ENCODE measurements at regions not wholly inside any gene's neighbourhood (a gene's known extent, or its start where the extent isn't known, plus 50 kb on each side); places are given as distances from the start of the nearest gene placed in this dataset.
A peak's percentile ranks its signal among the peaks of the same experiment; 100 is the strongest.

DNA sequence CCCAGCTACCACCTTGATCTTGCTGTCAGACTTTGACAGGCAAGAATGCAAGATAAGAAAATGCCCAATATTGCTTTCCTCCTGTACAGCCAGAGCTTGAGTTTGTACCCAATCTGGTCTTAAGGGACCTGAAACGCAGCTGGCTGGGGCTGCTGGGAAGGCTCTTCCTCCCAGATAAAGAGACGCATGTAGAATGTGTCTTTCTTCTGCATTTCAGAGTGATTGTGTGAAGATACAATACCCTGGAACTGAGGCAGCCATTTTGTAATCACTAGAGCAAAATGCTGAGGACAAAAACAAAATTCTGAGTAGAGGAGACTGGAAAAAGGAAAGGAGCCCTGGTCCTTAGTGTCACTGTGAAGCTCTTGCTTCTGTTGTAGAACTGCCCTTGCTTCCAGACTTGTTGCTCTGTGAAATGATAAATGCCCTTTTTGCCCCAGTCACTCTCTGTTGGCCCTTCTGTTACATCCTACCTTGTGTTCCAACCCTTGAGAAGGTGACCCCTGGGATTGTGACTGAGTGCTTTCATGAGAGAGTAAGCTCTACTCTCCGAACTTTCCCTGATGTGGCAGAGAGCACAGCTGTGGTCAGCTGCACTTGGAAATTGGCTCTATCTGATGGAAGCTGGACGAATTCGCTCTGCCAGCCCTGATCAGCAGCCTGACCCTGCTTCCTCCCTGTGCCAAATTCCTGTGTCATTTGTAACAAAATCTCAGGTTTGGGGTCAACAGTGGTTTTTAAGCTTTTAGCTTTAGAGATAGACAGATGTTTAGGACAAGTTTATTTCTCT lies 137.4 kb upstream of the RBMS1 start:
- DNase-seq (ENCODE audit: low read depth) = no peak

- no peak for DNase-seq (ENCODE audit: low read depth)
Measured at GRCh38 chr2:160632084-160632975, 138.7 kb upstream of the RBMS1 start.

GRCh38 chr2:160634436-160634835 lies 140.8 kb upstream of the RBMS1 start:
- no peak for DNase-seq (ENCODE audit: low read depth)

DNA sequence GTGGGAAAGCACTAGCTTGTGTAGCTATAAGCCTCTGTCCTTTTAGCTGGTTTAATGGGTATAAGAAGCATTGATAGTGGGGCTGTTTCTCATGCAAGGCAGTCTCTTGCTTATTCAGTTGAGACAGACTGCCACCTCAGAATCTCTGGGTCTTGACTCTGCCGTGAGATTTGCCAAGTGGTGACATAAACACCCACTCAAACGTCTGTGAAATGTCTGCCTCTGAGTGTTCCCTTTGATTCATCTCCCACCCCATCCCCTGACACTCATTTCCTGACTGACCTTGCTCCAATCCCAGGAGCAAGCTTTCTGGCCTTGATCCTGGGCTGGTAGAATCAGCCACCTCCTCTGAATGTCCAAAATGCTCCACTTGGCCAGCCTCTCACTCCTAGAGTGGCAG lies 141.9 kb upstream of the RBMS1 start:
- no peak for DNase-seq (ENCODE audit: low read depth)

DNA sequence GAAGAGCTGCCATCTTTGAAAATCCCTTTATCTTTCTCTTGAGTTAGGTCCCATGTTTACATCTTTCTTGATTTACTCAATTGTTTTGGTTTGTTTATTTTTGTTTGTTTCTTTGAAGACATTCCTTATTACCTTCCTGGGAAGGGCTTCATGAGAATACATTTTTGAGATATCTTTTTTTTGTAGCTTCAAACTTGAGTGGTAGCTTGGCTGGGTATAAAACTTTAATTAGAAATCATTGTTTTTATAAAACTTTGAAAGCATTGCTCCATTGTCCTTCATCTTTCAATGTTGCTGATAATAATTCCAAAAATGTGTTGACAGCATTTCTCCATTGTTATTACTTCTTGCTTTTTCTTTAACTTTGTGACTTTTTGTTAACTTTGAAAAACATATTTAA lies 145.9 kb upstream of the RBMS1 start:
- no peak for DNase-seq (ENCODE audit: low read depth)

DNA sequence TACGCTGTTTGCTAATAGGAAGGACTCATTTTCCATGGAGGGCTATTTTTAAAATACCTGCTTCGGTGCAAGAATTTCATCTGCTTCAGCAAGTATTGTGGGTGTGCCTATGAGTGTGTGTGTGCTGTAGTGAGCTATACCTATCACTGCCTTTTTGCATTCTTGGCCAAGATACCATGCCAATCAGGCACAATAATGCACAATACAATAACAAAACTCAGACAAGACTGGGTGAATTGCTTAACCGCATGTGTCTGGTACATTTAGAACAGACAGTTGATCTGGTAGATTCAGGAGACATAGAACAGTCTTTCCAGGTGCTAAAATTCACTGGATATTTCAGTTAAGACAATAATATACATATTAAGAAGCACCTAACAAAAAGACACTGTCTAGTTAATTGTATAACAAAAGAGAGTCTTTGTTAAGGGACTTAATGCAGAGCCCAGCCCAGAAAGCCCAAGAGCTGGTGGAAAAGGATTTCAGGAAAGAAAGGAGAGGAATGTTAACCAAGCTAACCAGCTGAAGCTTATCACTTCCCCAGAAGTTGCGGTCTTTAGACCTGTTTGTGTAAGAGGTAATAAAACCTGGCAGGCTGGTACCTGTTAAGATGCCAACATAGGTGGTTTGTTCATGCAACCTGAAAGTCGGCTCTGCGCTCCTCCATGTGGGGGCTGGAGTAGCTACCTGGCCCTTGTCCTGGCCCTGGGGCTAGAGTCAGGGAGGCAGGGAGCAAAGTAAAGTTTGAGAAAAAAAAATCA lies 153.3 kb upstream of the RBMS1 start:
- no peak for DNase-seq (ENCODE audit: low read depth)

- no peak for DNase-seq (ENCODE audit: low read depth)
Measured at GRCh38 chr2:160647967-160648685, 154.5 kb upstream of the RBMS1 start.

DNA sequence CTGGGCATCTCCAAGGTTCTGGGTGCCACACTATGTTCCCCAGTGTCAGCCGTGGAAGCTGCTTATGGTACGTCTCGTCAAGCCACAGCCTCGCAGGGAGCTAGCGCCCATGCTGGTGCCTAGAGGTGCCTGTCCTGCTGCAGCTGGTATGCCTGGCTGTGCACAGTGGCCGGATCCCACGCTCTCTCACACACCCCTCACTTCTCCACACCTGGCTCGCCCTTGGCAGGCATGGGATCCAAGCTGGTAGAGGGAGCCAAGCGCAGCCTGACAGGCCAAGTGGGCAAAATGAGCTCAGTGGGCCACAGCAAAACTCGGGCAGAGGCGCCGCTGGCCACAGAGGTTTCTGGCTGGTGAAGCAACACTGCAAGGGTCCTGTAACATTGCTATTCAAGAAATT lies 156.1 kb upstream of the RBMS1 start:
- DNase-seq (ENCODE audit: low read depth) = no peak

GRCh38 chr2:160650196-160651118 lies 156.8 kb upstream of the RBMS1 start:
- no peak for DNase-seq (ENCODE audit: low read depth)

DNA sequence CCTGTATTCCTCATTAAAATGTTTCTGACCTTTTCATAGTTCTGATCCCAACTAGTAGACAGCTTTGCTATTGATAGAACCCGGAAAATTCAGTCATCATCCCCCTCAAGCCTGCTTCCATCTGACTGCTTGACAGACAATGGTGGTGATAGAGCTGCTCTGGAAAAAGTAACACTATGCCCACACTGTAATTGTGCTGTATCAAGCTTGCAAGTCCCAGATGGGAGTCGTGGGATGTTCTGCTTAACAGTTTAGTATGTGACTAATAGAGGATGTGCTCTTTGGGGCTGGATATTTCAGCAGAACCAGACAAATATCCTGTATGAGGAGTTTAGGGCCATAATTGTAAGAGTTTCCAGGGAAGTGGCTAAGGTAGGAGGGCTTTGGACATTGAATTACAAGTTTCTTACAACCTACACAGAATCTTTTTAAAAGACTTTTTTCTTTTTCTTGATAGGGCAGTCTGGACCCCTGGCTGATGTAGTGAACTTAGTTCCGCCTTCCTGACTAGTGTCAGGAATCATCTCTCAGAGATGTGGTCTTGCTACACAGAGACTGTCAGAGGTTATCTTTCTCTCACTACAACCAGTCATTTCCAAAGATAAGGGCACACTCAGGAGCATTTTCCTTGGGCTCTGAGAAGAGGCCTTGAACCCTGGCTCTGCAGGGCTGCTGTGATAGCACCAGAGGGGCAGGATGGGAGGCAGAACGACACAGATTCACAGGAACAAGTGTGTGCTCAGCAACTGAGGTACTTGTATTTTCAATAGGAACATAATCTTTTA lies 158.0 kb upstream of the RBMS1 start:
- no peak for DNase-seq (ENCODE audit: low read depth)

- no peak for DNase-seq (ENCODE audit: low read depth)
Measured at GRCh38 chr2:160652236-160652635, 158.6 kb upstream of the RBMS1 start.

- no peak for DNase-seq (ENCODE audit: low read depth)
Measured at GRCh38 chr2:160657196-160657595, 163.6 kb upstream of the RBMS1 start.

DNA sequence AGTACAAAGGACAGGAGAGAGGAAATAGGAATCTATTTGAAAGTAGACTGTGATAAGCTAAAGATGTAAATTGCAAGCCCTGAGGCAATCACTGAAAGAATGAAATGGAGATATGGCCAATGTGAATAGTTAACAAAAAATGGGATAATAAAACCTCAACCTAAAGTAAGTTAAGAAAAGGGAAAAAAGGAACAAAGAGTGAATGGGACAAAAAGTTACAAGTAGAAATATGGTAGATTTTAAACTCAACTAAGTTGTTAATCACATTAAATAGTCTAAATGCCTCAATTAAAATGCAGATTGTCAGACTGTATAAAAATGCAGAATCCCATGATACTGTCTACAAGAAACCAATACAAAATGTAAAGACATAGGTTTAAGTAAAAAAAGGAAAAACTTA lies 165.2 kb upstream of the RBMS1 start:
- no peak for DNase-seq (ENCODE audit: low read depth)

GRCh38 chr2:160660741-160661140 lies 167.1 kb upstream of the RBMS1 start:
- DNase-seq (ENCODE audit: low read depth) = no peak

DNA sequence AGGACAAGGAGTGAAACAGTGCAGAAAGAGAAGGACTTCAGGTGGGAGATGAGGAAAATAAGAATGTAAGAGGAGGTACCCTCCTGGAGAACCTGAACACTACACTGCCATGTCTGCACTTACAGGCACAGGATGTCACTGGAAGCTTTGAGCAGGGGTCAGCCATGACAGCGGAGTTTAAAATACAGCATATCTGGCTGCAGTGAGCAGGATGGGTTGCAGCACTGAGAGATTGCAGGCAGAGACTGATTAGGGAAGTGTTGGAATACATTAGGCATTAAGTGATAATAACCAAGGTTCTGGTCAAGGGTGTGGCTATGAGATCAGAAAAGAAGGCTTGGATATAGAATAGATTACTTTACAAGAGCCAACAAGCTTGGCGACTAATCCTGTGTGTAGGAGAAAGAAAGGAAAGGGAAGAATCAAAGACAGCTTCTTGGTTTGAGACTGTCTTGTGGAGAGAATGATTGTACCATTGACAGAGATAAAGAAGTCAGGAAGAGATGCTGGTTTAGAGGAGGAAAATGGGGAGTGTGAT lies 171.1 kb upstream of the RBMS1 start:
- no peak for DNase-seq (ENCODE audit: low read depth)

DNA sequence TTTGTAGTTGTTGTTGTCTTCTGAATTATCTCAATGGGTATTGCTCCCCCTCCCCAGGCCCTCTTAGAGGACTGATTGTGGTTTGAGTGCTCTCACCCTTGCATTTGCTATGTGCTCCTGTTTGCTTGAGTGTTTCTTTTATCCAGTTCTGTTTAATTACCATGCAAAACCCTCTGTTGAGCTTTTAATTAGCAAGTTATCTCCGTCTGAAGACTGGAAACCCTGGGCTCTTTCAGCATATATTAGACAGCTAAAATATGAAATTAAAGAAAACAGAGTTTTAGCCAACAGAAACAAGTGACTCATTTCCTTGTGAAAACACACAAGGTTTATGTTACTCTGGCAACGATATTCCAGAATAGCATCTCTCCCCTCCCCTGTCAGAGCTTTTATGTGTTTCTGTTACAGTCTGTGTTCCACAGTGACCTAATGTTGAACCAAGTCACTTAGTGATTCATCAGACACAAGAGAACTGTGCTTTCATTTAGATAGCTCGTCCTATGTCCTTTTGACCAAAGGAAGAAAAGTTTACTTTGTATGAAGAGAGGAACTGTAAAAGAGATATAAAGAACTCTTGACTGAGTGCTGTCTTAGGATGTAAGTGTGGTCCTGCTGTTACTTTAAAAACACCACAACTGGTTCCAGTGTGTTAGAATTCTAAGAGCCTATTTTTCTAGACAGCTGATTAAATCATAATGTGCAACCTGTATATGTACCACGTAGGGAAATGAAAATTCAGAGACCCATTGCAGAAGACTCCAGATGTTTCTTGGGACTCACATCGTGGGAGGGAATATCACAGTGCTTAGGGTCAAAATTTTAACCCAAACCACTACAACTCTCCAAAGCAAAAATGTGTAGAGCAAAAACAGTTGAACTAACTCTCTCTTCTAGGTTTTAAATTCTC lies 172.8 kb upstream of the RBMS1 start:
- DNase-seq (ENCODE audit: low read depth) = peak; percentile 99

- DNase-seq (ENCODE audit: low read depth) = no peak
Measured at GRCh38 chr2:160667811-160668210, 174.2 kb upstream of the RBMS1 start.

DNA sequence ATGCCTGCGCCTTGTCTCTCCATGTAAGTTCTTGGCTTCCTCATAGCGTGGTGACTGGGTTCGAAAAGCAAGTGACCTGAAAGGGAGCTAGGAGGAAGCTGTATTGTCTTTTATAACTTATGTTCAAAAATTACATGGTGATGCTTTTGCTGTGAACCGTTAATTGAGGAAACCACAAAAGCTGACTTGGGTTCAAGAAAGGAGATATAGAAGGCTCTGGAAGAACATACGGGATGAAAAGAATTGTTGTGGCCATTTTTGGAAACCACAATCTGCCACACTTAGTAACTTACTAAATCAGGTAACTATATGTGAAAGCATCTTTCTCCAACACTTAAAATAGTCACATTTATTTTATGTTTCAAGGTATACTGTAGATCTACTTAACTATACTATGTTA lies 177.0 kb upstream of the RBMS1 start:
- DNase-seq (ENCODE audit: low read depth) = no peak

GRCh38 chr2:160672211-160672610 lies 178.6 kb upstream of the RBMS1 start:
- DNase-seq (ENCODE audit: low read depth) = no peak

Measured in non-pigmented ciliary epithelial cell (primary cell).